ENCODE measurements at regions not wholly inside any gene's neighbourhood (a gene's known extent, or its start where the extent isn't known, plus 50 kb on each side); places are given as distances from the start of the nearest gene placed in this dataset.
"Not testable (repeated sequence)": the region's sequence is repeated elsewhere in the genome, so short reads cannot be mapped to it uniquely, and the experiment has no call there.

DNA sequence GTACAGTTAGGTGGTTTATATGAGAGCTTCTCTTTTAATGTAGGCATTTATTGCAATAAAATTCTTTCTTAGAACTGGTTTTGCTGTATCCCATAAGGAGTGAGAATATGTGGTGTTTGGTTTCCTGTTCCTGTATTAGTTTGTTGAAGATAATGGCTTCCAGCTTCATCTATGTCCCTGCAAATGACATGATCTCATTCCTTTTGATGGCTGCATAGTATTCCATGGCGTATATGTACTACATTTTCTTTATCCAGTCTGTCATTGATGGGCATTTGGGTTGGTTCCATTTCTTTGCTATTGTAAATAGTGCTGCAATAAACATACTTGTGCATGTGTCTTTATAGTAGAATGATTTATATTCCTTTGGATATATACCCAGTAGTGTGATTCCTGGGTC lies 106.7 kb upstream of the IRS4 start:
- not testable (repeated sequence) for DNase-seq (ENCODE audit: low spot score)

GRCh38 chrX:108833993-108834392 lies 97.6 kb upstream of the IRS4 start:
- no peak for DNase-seq (ENCODE audit: low spot score)

DNA sequence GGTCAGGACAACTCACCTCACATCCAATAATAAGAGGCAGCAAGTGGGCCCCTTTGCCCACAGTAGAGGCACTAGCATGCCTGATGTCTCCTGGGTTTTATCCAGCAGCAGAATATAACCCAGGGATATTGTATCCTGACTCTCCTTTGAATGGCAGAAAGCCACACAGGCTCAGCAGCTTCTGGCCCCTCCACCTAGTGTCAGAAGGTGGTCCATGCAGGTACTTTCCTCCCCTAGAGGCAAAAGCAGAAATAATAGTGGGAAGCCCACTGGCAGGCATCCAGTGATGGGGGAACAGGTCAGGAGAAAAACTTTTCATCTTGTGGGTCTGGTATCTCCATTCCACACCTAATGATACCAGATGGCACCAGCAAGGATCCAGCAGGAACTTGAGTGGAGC lies 75.5 kb upstream of the IRS4 start:
- DNase-seq (ENCODE audit: low spot score) = no peak

GRCh38 chrX:108795240-108795639 lies 58.9 kb upstream of the IRS4 start:
- DNase-seq (ENCODE audit: low spot score) = no peak

Measured in ureter (tissue), 1 donor.